NCI-H460 (cell line): ENCODE measurements at regions not wholly inside any gene's neighbourhood (a gene's known extent, or its start where the extent isn't known, plus 50 kb on each side); places are given as distances from the start of the nearest gene placed in this dataset.

Source experiments
- DNase-seq: peaks from one replicate; pipeline ENCODE4 v3.0.0-alpha.2; 2016; ENCODE audit warnings: low read depth; ENCODE audit errors: extremely low read depth
- small RNA-seq, 2 experiments: library from RNA; depleted of rRNA; stranded (forward); fragments of <200 nt; gene quantifications; one replicate each; pipeline ENCODE3, GENCODE V24; 2014

GRCh38 chr6:98769546-98769945, 64.8 kb upstream of the POU3F2 start:
- peak; percentile 8 for DNase-seq

DNA sequence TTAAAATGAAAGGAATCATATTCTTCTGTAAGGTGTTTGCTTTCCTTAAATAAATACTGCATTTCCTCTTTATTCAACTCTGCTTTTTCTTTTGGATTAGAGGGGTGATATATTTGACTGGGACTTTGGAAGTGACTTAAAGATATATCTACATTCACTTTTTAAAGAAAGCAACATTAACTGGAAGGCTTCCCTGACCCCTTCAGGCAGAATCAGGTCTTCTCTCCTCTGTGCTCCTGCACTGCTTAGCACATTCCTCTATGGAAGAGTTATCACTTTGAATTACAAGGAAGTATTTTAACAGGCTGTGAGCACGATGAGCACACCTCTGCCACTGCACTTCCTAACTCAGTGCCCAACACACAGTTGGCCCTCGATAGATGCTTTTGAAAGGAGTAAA, 59.2 kb upstream of the POU3F2 start:
- DNase-seq, result no peak

- no peak for DNase-seq
These were observed 56.6 kb upstream of the POU3F2 start for GRCh38 chr6:98777762-98778161.

DNA sequence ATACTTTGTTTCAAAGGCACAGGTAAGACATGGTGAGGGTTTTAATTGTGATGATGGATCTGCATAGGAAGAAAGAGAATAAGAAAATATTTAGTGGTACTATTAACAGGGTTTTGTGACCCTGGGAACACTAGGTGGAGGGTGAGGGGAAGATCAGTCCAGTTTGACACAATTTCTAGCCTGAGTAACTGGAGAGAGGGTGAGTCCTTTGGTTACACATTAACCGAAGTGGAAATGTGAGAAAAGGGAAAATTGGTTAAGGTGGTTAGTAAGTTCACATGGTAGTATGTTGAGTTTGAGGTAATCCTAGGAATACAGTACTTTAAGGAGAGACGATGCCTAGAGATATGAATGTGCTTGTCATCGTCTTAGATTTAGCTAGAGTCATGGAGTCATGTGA, 54.8 kb upstream of the POU3F2 start:
- no peak for DNase-seq

DNA sequence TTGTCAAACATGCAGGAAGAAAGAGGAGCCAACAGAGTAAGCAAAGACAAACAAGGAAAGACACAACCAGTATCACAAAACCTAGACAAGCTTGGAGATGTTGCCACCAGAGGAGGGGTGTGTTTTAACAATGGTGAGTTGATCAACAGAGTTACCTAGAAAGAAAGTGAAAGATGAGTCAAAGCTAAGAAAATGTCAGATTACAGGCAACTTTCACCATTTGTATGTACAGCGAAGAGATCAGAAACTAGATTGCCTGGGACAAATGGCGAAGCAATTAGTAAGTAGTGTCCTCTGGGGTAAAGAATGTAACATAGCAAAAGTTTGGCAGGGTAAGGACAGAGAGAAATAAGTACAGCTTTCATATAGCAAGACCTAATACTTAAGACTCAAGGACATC, 51.6 kb upstream of the POU3F2 start:
- no peak for DNase-seq

- no peak for DNase-seq
These were observed 50.8 kb upstream of the POU3F2 start for GRCh38 chr6:98783578-98783977.

Small RNA genes in the stretch of these regions (small RNA-seq; reads per million reads assigned to genes)
- gene AL589826.1, result 0 reads per million in 2 experiments
- 0 reads per million in 2 experiments for gene MIR2113
